22Rv1 (cell line): ENCODE measurements at regions not wholly inside any gene's neighbourhood (a gene's known extent, or its start where the extent isn't known, plus 50 kb on each side); places are given as distances from the start of the nearest gene placed in this dataset.

Source experiments
- H3K27ac ChIP-seq: fragments of 450-650 bp; 2 replicates; pipeline ENCODE4 v1.5.1; 2017
- ZFX ChIP-seq: fragments of 450-650 bp; IDR thresholded peaks from 2 replicates; pipeline ENCODE4 v1.6.1; 2017; ENCODE audit warnings: antibody characterized with exemption, borderline replicate concordance
- TF ChIP-seq, protein P1 (sequence below): fragments of 450-650 bp; IDR thresholded peaks from 2 replicates; pipeline ENCODE4 v1.5.1; 2017; ENCODE audit warnings: mild to moderate bottlenecking

- no peak overlapping the region for H3K27ac ChIP-seq
Observed at GRCh38 chr3:83873550-83873949, 1085.2 kb upstream of the CADM2 start.

DNA sequence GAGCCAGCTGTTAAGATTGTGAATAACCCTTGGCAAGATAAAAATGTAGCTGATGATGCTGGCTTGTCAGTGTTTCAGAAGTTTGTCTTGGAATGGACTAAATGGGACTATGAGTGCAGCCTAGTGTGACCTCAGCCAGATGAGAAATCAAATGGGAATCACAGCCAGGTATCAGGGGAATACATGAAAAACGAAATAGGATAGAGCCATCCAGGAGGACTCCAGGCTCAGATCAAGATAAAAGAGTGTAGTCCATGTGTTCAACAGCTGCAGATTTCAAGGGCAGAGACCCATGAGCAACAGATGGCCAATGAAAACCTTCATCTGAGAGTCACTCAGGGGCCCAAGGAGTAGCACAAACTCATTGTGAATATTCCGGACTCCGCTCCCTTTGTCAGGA is 1080.9 kb upstream of the CADM2 start:
- H3K27ac ChIP-seq, result no peak overlapping the region
- no peak for TF ChIP-seq ZFX
- TF ChIP-seq, protein P1, sequence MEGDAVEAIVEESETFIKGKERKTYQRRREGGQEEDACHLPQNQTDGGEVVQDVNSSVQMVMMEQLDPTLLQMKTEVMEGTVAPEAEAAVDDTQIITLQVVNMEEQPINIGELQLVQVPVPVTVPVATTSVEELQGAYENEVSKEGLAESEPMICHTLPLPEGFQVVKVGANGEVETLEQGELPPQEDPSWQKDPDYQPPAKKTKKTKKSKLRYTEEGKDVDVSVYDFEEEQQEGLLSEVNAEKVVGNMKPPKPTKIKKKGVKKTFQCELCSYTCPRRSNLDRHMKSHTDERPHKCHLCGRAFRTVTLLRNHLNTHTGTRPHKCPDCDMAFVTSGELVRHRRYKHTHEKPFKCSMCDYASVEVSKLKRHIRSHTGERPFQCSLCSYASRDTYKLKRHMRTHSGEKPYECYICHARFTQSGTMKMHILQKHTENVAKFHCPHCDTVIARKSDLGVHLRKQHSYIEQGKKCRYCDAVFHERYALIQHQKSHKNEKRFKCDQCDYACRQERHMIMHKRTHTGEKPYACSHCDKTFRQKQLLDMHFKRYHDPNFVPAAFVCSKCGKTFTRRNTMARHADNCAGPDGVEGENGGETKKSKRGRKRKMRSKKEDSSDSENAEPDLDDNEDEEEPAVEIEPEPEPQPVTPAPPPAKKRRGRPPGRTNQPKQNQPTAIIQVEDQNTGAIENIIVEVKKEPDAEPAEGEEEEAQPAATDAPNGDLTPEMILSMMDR, result no peak

More at GRCh38 chr3:83873550-83873949, 1085.2 kb upstream of the CADM2 start:
- TF ChIP-seq, protein P1, result no peak
- no peak for TF ChIP-seq ZFX

GRCh38 chr3:83882701-83883100 is 1076.1 kb upstream of the CADM2 start:
- TF ChIP-seq, protein P1, result no peak
- no peak for TF ChIP-seq ZFX
- no peak overlapping the region for H3K27ac ChIP-seq

DNA sequence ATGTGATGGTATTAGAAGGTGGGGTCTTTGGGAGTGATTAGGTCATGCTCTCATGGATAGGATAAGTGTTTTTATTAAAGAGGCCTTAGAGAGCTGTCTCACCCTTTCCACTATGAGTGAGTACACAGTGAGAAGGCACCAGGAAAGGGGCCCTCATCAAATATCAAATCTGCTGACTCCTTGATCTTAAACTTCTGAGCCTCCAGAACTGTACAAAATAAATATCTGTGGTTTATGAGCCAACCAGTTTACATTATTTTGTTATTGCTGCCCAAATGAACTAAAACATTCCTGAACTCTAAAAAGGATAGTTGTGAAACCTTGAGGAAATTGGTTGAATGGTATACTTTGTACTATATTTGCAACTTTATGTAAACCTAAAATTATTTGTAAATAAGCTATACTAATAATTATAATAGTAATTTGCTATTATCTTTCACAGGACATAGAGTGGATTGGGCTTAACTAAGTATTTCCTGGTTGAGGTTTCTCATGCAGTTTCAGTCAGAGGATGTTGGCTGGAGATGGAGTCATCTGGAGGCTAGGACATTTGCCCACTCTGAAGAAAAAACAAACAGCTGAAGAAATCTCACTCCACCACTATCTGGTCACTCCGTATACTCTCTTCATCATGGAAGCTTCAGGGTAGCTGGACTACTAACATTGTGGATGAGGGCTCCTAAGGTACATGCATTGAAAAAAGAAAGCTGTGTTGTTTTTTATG is 1068.6 kb upstream of the CADM2 start:
- TF ChIP-seq, protein P1, result no peak
- no peak for TF ChIP-seq ZFX
- no peak overlapping the region for H3K27ac ChIP-seq

DNA sequence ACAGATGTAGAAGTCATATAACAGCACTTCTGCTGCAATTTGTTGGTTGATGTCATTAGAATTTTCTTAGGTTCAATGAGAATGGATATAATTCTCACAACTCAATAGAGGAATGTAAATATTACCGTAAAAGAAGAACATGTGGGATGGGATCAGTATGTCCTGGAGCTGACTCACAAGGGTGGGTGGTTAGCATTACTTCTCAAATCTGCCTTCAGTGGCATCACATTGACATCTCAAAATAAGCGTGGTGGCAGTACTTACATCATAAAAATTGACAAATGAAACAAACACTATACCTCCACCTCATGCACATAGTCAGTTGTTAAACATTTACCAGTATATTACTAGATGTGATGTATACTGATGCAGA is 1068.0 kb upstream of the CADM2 start:
- TF ChIP-seq, protein P1, result no peak
- no peak for TF ChIP-seq ZFX
- H3K27ac ChIP-seq, result no peak overlapping the region

DNA sequence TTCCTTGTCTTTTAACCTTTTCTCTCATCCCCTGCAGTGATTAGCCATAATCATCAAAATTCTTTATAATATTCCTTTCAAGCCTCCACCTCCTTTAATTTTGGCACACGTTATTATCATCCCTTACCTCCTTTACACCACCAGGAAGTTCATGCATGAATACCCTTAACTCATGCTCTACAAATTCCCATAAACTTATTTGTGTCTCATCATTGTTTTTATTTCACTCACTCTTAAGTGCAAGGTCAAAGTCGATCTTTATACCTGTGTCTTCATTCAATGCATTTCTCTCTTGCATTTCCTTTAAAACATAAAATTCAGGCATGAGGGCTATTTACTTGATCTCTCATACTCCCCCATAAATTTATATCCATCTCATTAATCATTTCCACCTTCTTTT is 1064.6 kb upstream of the CADM2 start:
- TF ChIP-seq ZFX, result no peak
- TF ChIP-seq, protein P1, result no peak
- no peak overlapping the region for H3K27ac ChIP-seq

DNA sequence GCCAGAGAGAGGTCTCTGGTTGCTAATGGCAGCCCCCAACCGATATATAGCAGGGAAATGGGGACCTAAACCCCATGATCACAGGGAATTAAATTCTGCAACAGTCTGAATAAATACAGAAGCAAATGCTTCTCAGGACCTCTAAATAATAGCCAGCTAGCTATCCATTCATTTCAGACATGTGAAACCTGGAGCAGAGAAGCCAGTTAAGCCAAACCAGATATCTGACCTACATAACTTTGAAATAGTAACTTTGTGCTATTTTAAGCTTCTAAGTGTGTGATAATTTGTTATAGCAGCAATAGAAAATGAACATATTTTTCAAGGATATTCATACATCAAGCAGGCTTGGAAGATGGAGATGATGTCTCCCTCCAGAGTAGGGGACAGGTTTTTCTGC is 1062.9 kb upstream of the CADM2 start:
- no peak overlapping the region for H3K27ac ChIP-seq
- TF ChIP-seq ZFX, result no peak
- TF ChIP-seq, protein P1, result no peak
